ENCODE measurements at regions not wholly inside any gene's neighbourhood (a gene's known extent, or its start where the extent isn't known, plus 50 kb on each side); places are given as distances from the start of the nearest gene placed in this dataset.
"Not testable (repeated sequence)": the region's sequence is repeated elsewhere in the genome, so short reads cannot be mapped to it uniquely, and the experiment has no call there.

DNA sequence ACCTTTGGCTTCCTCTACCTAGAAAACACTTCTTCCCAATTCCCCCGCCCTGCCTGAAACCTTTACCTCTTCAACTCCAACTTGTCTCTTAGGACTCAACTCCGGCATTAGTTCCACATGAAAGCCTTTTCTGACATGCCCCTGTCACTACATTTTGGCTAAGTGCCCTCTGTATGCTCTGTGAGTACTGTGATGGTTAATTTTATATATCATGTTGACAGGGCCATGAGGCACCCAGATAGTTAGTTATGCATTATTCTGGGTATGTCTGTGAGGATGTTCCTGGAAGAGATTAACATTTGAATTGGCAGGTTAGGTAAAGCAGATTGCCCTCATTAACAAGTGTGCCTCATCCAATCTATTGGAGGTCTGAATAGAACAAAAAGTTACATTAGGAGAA lies 75.6 kb upstream of the NCKAP5 start:
- H3K4me1 Mint-ChIP-seq (ENCODE audit: unreplicated experiment) = peaks cover 6% of the 10 kb centered on the region
- no peak overlapping the region for H3K27ac Mint-ChIP-seq (ENCODE audit: unreplicated experiment)
- H3K36me3 Mint-ChIP-seq (ENCODE audit: unreplicated experiment) = no peaks in the 10 kb centered on the region
- H3K4me3 Mint-ChIP-seq (ENCODE audit: unreplicated experiment) = no peak overlapping the region
- no peak for DNase-seq (ENCODE audit: extremely low spot score, unreplicated experiment)
- H3K27me3 Mint-ChIP-seq (ENCODE audit: unreplicated experiment) = peaks cover 15% of the 10 kb centered on the region
- H3K9me3 Mint-ChIP-seq (ENCODE audit: unreplicated experiment) = no peaks in the 10 kb centered on the region
- TF ChIP-seq, protein P1, sequence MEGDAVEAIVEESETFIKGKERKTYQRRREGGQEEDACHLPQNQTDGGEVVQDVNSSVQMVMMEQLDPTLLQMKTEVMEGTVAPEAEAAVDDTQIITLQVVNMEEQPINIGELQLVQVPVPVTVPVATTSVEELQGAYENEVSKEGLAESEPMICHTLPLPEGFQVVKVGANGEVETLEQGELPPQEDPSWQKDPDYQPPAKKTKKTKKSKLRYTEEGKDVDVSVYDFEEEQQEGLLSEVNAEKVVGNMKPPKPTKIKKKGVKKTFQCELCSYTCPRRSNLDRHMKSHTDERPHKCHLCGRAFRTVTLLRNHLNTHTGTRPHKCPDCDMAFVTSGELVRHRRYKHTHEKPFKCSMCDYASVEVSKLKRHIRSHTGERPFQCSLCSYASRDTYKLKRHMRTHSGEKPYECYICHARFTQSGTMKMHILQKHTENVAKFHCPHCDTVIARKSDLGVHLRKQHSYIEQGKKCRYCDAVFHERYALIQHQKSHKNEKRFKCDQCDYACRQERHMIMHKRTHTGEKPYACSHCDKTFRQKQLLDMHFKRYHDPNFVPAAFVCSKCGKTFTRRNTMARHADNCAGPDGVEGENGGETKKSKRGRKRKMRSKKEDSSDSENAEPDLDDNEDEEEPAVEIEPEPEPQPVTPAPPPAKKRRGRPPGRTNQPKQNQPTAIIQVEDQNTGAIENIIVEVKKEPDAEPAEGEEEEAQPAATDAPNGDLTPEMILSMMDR (IDR thresholded peaks at IDR 0.05) = no peak

DNA sequence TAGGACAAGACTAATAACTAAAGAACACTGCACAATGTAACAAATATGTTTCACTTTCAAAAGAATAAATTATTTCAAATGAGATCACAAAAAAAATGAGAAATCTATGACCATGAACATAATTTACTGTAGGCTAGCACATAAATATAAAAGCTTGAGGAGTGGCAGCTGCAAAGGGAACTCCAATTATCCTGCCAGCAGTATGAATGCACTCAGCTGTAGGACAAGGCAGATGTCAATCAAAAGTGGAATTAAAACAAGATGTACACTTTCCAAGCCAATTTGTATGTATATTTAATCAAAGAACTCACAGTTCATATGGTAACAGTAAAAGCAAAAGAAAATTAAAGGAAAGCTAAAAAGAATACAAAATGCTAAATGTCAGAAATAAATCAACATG lies 76.6 kb upstream of the NCKAP5 start:
- no peak overlapping the region for H3K27ac Mint-ChIP-seq (ENCODE audit: unreplicated experiment)
- no peak overlapping the region for H3K4me3 Mint-ChIP-seq (ENCODE audit: unreplicated experiment)
- no peak for DNase-seq (ENCODE audit: extremely low spot score, unreplicated experiment)
- H3K27me3 Mint-ChIP-seq (ENCODE audit: unreplicated experiment) = peaks cover 15% of the 10 kb centered on the region
- peaks cover 6% of the 10 kb centered on the region for H3K4me1 Mint-ChIP-seq (ENCODE audit: unreplicated experiment)
- no peaks in the 10 kb centered on the region for H3K36me3 Mint-ChIP-seq (ENCODE audit: unreplicated experiment)
- TF ChIP-seq, protein P1 (IDR thresholded peaks at IDR 0.05) = no peak
- no peaks in the 10 kb centered on the region for H3K9me3 Mint-ChIP-seq (ENCODE audit: unreplicated experiment)

- H3K27me3 Mint-ChIP-seq (ENCODE audit: unreplicated experiment) = peaks cover 15% of the 10 kb centered on the region
- not testable (repeated sequence) for H3K4me1 Mint-ChIP-seq (ENCODE audit: unreplicated experiment); DNase-seq (ENCODE audit: extremely low spot score, unreplicated experiment); H3K27ac Mint-ChIP-seq (ENCODE audit: unreplicated experiment); H3K36me3 Mint-ChIP-seq (ENCODE audit: unreplicated experiment); H3K9me3 Mint-ChIP-seq (ENCODE audit: unreplicated experiment); H3K4me3 Mint-ChIP-seq (ENCODE audit: unreplicated experiment)
Observed at GRCh38 chr2:133647386-133647785, 79.1 kb upstream of the NCKAP5 start.

DNA sequence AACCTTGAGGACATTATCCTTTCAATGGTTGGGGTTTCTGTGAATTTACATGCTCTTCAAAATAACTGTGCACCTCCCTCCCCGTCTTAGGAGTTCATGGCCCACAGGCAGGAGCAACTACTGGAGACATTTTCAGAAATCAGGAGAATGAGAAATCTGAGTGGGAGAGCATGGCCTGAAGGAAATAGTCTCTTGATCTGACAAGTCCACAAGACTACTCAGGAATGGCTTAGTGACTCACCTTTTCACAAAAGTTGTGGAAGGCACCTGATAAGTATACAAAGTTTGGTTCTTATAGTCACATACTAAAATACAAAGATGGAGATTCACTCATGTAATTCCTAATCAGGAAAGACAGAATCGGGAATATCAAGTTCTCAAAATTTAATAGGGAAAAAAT lies 83.6 kb upstream of the NCKAP5 start:
- Mint-ChIP-seq H3K9me3 (ENCODE audit: unreplicated experiment) (no peaks in the 10 kb centered on the region), H3K36me3 (ENCODE audit: unreplicated experiment) (no peaks in the 10 kb centered on the region), H3K4me3 (ENCODE audit: unreplicated experiment) (no peak overlapping the region), H3K27me3 (ENCODE audit: unreplicated experiment) (peaks cover 7% of the 10 kb centered on the region), H3K27ac (ENCODE audit: unreplicated experiment) (no peak overlapping the region), H3K4me1 (ENCODE audit: unreplicated experiment) (no peaks in the 10 kb centered on the region)
- DNase-seq (ENCODE audit: extremely low spot score, unreplicated experiment) = no peak
- TF ChIP-seq, protein P1 (IDR thresholded peaks at IDR 0.05) = no peak

GRCh38 chr2:133652398-133652797 lies 84.1 kb upstream of the NCKAP5 start:
- no peaks in the 10 kb centered on the region for H3K36me3 Mint-ChIP-seq (ENCODE audit: unreplicated experiment)
- no peak overlapping the region for H3K4me3 Mint-ChIP-seq (ENCODE audit: unreplicated experiment)
- DNase-seq (ENCODE audit: extremely low spot score, unreplicated experiment) = no peak
- no peak overlapping the region for H3K27ac Mint-ChIP-seq (ENCODE audit: unreplicated experiment)
- TF ChIP-seq, protein P1 (IDR thresholded peaks at IDR 0.05) = no peak
- H3K27me3 Mint-ChIP-seq (ENCODE audit: unreplicated experiment) = peaks cover 3% of the 10 kb centered on the region
- H3K4me1 Mint-ChIP-seq (ENCODE audit: unreplicated experiment) = peaks cover 5% of the 10 kb centered on the region
- H3K9me3 Mint-ChIP-seq (ENCODE audit: unreplicated experiment) = no peaks in the 10 kb centered on the region

DNA sequence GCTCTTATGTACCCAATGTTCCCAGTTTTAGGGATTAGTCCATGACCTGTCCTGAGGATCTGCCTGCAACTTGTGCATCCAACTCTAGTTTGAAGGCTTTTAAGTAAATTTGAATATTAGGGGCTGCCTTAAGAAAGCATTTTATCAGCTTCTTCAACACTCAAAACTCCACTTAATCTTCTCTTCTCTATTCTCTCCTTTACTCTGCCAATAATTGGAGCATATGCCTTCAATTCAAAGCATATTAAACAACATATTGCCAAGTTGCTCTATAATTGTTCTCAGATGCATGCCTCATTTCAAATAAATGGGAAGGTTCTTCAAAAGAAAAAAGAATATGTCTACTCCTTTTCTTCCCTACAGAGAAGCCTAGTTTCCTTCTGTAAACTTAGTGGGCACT lies 84.8 kb upstream of the NCKAP5 start:
- Mint-ChIP-seq H3K36me3 (ENCODE audit: unreplicated experiment) (no peaks in the 10 kb centered on the region), H3K27me3 (ENCODE audit: unreplicated experiment) (peaks cover 3% of the 10 kb centered on the region), H3K27ac (ENCODE audit: unreplicated experiment) (no peak overlapping the region), H3K9me3 (ENCODE audit: unreplicated experiment) (no peaks in the 10 kb centered on the region), H3K4me3 (ENCODE audit: unreplicated experiment) (no peak overlapping the region), H3K4me1 (ENCODE audit: unreplicated experiment) (peaks cover 10% of the 10 kb centered on the region)
- TF ChIP-seq, protein P1 (IDR thresholded peaks at IDR 0.05) = no peak
- DNase-seq (ENCODE audit: extremely low spot score, unreplicated experiment) = no peak

All from osteocyte (in vitro differentiated cells).